M059J (cell line): ENCODE measurements at regions not wholly inside any gene's neighbourhood (a gene's known extent, or its start where the extent isn't known, plus 50 kb on each side); places are given as distances from the start of the nearest gene placed in this dataset.
"Not testable (repeated sequence)": the region's sequence is repeated elsewhere in the genome, so short reads cannot be mapped to it uniquely, and the experiment has no call there.

Source experiments
- DNase-seq: peaks from one replicate; pipeline ENCODE4 v3.0.0-alpha.2; 2012; ENCODE audit warnings: low read depth

DNA sequence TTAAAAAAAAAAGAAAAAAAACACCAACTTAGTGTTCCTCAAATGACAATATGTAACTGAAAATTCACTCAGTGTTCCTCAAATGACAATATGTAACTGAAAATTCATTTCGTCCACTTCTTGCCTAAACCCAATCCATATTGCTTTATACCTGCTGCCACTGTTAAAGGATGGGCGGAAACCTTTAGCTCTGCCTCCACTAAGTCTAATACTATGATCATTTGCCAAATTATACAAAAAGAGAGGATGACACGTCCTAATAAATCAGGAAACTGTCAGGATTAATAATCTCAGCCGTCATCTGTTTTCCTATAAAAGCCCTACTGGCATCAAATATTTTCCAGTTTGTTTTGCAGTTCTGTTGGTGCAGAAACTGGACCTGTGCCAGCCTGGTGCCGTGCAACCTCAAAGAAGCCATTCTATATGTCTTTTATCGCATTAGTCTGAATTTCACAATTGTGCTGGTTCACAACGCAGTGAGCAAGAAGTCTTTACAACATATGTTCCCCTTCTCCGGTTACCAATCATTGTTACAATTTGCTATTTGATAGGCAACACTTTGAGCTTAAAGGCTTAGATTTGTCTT, 160.4 kb upstream of the KCNH8 start:
- no peak for DNase-seq

DNA sequence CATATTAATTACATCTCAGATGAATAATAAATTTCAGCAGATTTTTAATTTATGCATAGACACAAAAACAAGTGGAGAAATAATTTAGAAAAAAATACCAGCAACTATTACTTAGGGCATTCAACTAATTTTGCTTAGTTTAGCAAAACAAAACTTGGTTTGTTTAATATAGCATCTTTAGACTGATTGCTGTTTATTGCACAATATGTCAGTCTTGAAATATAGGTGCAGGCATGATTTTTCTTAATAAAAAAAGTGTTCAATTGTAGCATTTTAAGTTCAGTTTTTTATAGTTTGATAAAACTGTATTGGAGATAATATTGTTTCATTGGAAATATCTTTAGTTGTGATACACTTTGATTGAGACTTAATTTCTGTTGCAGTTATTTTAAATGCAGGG, 161.2 kb upstream of the KCNH8 start:
- no peak for DNase-seq

DNA sequence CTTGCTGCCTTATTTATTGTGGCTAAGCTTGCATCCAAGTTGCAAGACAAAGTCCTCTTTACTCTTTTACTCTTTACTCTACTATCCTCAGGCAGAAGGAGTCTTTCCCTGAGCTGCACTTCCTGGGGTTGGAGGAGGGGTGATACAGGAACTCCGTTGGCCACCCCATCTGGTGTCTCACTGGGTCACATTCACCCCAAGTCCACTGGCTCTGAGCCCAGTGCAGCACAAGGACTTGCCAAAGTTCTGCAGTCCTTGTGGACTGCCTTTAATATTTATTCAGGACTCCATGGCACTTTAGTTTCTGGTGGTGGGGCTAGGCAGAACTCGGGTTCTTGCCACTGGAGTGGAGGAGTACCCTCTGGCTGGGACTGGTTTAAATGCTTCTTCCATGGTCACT, 165.4 kb upstream of the KCNH8 start:
- DNase-seq, result no peak

DNA sequence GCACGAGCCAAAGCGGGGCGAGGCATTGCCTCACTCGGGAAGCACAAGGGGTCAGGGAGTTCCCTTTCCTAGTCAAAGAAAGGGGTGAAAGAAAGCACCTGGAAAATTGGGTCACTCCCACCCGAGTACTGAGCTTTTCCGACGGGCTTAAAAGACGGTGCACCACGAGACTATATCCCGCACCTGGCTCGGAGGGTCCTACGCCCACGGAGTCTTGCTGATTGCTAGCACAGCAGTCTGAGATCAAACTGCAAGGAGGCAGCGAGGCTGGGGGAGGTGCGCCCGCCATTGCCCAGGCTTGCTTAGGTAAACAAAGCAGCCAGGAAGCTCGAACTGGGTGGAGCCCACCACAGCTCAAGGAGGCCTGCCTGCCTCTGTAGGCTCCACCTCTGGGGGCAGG, 172.2 kb upstream of the KCNH8 start:
- DNase-seq, result not testable (repeated sequence)

DNA sequence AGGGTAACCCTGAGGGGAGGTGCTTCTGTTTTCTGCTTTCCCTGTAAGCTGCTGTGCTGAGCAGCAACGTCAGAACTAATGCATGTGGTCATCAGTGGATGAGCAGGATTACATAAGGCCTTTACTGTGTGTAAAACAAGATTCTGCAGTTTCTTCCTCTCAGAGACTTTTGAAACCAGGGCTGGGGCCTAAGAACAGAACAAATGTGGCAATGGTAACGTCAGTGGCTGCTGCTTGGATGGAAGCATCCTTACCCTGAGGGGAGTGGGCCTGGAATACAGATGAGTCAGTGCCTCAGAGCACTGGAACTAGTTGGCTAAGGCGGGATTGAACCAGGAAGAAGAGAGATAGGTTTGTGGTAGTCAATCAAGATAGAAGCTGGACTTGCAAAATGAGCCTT, 180.2 kb upstream of the KCNH8 start:
- DNase-seq, result no peak

DNA sequence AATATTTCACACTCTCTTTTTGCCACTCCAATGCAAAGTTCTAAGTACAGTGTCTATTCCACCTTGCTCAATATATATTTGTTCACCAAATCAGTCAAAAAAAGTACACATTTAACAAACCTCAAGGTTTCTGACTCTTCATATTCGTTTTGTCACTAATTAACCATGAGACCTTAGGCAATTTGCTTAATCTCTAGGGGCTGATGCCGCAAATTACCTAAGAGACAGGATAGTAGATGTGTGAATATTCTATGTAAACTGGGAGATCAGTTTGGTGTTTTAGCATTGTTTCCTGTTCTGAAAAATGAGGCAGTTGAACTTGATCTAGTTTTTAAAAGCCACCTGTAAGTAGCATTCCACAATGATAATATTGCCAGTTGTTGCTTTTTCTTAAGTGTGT, 182.5 kb upstream of the KCNH8 start:
- no peak for DNase-seq

DNA sequence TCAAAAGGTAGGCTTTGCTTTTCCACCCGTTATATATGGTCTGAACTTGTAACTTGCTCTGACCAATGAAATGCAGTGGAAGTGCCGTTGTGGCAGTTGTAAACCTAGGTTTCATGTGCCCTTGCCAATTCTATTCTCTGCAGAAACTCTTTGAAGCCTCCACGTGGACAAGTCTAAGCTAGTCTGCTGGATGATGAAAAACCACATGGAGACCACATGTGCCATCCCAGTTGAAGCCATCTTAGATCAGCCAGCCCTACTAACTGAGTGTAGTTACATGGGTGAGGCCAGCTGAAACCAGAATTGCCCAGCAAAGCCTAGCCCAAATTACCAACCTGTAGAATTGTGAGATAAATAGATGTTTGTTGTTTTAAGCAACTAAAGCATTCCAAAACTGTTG, 183.7 kb upstream of the KCNH8 start:
- DNase-seq, result no peak

DNA sequence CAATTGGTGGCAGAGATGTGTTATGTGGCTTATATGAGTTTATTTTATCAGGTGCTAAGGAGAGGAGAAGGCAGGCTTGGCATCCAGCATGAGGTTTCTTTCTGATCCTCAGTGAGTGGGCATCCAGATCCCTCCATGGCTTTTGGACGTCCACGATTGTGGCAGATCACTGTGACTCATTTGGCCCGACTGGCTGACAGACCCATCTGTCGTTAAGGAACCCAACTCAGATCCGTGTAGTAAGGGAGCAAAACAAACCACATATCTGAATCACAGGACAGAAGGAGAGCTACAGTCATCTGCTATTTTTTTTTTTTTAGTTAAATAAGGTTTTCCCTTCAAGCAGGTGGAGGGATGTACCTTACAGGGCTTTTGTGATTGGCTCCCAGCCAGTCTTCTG, 197.0 kb upstream of the KCNH8 start:
- DNase-seq, result no peak

DNA sequence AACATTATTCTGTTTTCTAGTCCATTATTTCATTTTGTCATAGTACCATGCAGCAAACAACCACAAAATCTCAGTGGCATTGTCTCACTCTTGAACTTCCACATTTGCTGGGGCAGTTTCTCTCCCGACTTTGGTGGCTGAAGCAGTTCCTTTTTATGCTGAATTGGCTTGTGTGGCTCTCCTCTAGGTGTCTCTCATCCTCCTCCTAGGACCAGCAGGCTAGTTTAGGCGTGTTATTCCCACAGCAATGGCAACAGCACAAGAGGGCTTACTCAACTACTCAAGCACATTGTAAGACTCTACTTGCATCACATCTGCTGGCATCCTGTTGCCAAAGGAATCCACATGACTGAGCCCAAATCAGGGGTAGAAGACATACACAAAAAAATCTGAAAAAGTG, 201.8 kb upstream of the KCNH8 start:
- DNase-seq, result no peak

DNA sequence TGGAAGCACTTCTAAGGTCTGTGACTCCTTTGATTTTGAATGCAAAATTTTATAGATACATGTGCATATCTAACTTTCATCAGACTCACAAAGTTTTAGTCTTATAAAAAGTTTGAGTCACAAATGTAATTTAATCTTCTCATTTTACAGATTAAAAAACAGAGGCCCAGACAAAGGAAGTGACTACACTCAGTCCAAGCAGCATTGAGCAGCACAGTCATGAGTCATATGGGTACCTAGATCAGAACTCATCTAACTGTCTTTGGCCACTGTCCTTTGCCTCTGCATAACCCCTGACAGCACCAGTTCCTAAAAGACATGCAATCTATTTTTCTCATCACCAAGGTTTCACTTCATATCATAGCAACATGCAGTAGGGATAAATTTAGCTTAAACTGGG, 210.7 kb upstream of the KCNH8 start:
- no peak for DNase-seq

DNA sequence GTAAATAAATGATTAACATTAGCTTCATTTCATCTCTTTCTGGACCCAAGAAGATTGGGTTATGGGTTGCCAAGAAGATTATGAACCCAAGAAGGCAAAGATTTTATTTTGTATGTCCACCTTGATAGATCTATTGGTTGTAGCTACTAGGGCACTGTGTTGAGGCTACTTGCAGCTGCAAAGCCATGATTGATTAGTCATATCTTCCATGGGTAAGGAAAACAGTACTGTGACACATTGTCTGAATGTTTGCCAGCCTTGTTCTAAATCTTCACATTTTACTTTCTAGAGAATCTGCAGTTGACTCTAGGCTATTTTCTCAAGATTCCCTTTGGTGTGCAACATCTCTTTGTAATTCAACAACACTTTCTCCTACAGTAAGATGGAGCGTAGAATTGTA, 229.2 kb upstream of the KCNH8 start:
- DNase-seq, result no peak

DNA sequence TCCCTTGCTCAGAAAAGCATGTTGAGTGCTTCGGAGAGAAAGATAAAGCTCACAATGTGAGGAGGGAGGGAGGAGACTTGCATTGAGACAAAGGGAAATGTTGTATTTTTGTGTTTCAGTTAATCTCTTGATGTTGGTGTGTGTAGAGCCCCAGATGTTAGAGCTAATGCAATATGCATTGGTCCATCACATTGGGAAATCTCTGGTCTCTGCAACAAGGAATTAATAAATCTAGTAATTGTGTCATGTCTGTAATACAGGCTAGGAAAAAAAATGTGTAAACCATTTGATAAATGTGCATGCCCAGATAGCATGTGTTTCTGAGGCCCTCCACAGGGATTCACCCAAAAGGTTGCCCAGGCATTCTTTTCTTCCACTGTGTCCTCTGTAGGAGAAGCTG, 230.4 kb upstream of the KCNH8 start:
- no peak for DNase-seq

DNA sequence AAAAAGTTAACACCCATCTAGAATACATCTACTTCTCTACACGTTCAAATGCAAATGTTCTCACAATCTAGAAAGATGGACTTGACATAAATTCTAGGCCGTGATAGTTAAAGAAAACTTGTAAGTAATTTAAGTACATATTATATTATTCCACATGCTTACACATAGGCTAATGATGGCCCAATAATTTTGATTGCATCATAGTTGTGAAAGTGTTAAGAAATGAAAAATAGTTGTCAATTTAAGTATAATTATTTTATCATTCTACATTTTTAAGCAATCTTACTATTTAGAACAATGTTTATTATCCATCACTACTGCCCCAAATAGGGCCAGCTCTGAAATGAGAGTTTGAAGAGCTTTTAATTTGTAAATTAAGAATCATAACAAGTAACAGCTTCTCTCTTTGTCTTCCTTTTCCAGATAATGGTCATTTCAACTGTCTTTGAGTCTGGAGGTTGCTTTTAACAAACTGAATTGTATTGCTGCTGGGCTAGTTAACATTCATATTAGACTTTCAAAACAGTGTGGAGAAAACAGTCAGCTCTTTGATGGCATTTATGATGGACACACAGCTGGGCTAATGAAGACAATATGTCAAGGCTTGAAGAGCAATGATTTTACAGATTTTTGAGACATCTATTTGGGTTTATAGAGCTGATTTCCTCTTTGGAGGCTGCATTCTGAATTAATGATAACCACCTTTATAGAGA, 246.1 kb upstream of the KCNH8 start:
- no peak for DNase-seq

DNA sequence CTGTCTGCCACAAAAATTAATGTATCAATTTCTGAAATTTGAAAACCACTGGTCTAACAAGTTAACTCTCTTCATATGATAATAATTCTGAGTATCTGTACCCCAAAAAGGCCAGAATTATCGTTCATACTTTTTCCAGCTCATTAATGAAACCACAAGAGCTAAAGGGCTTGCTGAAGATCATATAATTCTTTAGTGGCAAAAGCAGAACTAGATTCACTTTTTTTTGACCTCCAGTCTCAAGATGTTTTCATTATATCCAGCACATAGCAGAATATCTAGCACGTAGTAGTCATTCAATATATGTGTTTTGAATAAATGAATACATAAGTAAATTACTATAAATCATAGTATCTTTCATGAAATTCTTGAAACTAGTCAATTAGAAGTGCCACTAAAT, 246.7 kb upstream of the KCNH8 start:
- DNase-seq, result no peak

DNA sequence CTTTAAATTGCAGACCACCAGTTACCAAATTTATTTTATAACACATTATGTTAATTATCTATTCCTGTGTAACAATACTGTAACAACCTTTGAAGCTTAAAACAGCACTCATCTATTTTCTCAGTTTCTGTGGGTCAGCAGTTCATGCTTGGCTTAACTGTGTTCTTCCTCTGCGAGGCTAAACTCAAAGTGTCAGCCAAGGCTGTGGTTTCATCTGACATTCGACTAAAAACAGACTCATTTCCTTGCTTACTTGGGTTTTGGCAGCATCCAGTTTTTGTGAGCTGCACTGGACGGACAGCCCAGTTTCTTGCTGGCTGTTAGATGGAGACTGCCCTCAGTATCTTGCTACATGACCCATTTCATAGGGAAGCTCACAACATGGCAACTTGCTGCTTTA, 247.3 kb upstream of the KCNH8 start:
- no peak for DNase-seq

DNA sequence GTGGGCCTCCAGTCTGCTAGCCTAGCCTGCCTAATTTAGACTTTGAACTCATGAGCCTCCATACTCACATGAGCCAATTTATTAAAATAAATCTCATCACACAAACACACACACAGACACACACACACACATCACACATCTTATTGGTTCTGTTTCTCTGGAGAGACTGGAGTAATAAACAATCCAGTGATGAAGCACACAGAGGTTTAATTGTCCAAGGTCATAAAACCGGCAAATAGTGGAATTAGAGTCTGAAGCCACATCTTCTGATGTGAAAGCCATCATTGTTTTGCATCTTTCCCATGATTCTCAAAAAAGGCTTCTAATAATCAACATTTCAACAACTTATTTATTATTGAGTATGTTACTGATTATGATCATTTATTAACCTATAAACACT, 249.4 kb upstream of the KCNH8 start:
- DNase-seq, result no peak

DNA sequence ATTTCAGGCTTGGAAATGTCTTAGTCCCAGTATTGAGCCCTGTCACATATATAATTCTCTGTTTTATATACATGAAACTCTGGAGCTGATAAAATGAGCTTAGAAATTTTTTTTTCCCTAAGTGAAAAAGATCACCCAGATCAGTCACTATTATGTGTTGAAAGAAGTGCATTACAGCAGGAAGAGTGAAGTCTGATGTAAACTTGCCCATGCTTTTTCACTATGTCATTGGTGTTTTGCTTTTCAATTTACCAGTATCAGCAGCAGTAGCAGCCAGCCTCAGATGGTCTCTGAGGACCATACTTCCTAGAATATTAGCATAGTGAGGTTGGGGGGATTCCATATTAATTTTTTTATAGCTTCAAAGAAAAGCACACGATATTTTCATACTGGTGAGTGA, 255.6 kb upstream of the KCNH8 start:
- DNase-seq, result no peak

DNA sequence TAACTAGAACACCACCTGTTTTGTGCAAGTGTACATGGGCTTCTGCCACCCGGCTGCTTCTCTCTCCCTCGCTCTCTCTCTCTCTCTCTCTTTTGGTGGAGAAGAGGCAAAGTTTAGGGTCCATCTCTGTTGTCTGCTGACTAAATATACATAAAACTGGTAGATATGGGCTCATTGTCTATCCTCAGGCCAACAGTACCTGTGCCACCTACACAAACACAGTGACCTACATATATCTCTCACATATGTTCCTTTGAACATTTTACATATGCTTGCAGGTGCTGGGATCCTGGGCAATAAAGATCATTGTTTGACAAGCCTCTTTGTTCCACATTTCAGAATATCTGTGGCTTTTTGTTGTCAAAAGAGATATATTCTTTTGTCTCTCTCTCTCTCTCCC, 256.3 kb upstream of the KCNH8 start:
- no peak for DNase-seq

DNA sequence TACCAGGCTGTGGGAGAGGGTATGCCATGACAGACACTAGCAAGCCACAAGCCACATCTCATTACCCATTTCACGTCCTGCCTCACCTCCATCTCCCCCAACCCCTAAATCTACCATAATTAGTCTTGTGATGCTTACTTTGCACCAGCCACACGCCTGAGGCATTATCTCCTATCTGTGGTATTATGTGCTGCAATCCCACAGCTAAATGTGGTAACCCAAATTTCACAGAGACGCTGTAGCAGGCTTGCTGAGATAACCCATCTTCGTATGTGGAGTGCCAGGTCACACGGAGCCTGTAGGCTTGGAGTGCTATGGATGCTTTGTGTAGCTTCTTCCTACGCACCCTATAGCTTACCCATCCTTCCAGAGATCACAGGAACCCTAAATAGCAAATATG, 256.7 kb upstream of the KCNH8 start:
- DNase-seq, result no peak

DNA sequence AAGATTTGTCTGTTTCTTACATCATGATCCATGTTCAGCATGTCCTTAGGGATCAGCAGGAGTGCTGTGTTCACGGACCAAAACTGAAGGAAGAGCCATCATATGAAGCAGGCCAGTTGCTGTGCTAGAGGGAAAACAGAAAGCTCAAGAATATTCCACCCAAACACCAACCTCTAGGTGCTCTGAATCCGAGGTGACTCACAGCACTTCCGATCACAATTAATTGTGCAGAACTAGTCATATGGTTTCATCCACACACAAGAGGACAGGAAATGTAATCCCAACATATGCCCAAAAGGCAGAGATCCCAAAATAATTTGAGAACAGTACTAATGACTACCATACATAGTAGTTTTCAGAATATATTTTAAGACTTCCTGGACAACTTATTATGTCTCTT, 257.9 kb upstream of the KCNH8 start:
- no peak for DNase-seq

DNA sequence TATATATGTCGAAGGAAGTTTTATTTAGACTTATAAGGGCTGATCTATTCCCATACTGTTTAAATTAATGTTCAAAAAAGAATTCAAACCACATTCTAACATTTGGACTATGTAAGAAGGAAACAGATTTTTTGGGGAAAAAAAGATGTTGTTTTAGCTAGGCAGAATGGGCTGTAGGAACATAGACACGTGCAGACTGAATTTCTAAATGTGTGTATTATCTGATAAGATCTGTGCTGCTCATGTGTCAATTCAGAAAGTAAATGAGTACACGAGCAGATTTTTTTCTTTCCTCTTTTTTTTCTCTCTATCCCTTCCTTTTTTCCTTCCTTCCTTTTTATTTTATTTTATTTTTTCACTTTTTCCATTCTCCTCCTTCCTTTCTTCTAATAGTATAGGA, 259.5 kb upstream of the KCNH8 start:
- DNase-seq, result no peak

DNA sequence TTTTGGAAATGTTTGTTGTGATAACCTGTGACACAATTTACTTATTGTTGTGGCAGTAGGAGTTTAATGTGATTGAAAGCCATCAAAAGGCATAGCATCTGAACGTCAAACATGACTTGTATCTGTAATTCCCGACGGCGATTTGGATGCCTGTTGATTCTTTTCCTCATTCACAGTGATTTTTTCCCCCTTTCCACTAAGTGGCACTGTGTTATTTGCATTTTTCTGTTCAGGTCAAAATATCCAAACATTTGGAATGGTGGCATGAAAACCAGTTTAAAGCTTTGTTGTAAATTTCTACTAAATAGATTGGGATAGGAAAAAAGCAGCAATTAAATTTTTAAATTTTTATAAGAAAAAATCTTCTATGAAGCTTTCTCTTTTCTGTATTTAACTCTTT, 259.9 kb upstream of the KCNH8 start:
- DNase-seq, result no peak

DNA sequence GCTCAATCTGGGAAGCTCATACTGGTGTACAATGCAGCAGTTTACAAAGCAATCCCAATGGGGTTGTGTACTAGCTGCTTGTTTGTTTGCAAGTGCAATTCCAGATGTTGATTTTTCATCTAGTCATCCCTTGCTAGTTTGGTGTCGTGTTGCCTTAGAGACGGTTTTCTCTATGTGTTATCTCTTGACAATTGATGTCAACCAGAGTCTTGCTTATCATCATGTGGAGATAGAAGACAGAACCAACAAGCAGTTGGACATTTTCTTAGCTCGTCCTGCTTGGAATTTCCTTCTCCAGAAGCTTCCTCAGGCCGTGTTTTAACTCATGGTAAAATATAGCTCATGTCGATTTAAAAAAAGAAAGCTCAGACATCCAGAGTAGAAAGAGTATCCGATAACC, 262.0 kb upstream of the KCNH8 start:
- DNase-seq, result no peak

DNA sequence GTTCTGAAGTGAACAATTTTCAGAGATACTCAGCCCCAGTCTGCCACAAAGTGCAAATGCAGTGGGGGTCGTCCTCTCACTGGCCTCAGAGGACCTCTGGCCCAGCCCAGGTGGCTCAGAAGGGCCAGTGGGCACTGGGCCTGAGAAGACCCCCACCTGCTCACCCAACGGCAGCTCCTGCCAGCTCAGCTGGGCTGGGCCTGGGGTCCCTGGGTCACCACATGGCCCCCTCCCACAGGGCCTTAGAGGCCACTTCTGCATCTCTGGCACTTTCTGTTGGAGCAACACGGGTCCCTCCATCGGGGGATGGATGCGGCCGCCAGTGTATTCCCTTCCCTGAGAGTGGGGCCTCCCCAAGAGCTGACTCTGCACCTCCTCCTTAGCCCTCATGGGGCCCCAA, 262.7 kb upstream of the KCNH8 start:
- no peak for DNase-seq
